ENCODE measurements at regions not wholly inside any gene's neighbourhood (a gene's known extent, or its start where the extent isn't known, plus 50 kb on each side); places are given as distances from the start of the nearest gene placed in this dataset.

GRCh38 chr4:174045381-174045780, 238.1 kb downstream of the FBXO8 start:
- no peak for TF ChIP-seq EZH2phosphoT487 (IDR thresholded peaks at IDR 0.05; ENCODE audit: borderline replicate concordance)
- no peak for TF ChIP-seq CTCF (conservative IDR thresholded peaks at IDR 0.05; ENCODE audit: low read length)
- Histone ChIP-seq H2AFZ (ENCODE audit: low read length) (no peak overlapping the region), H3K36me3 (ENCODE audit: insufficient read depth, low read length) (no peaks in the 10 kb centered on the region), H3K27me3 (ENCODE audit: insufficient read depth, low read length, poor library complexity, severe bottlenecking) (no peaks in the 10 kb centered on the region), H3K4me2 (ENCODE audit: low read depth, low read length, poor library complexity, severe bottlenecking) (no peak overlapping the region), H3F3A (ENCODE audit: low read depth) (no peaks in the 10 kb centered on the region), H3K9ac (ENCODE audit: low read depth, low read length, poor library complexity, severe bottlenecking) (no peak overlapping the region), H3K9me3 (ENCODE audit: insufficient read depth, low read depth, low read length) (no peaks in the 10 kb centered on the region), H3K4me3 (ENCODE audit: low read length, poor library complexity, severe bottlenecking) (no peak overlapping the region), H3K4me1 (ENCODE audit: insufficient read depth, low read length, poor library complexity, severe bottlenecking) (peaks cover 5% of the 10 kb centered on the region), H3K9me2 (replicated peaks; ENCODE audit: low read depth, low read length) (no peaks in the 10 kb centered on the region), H3K79me2 (ENCODE audit: insufficient read depth, low read length) (no peaks in the 10 kb centered on the region), H4K20me1 (ENCODE audit: insufficient read depth, low read length, poor library complexity, severe bottlenecking) (no peaks in the 10 kb centered on the region)

GRCh38 chr4:174041555-174042105, 241.8 kb downstream of the FBXO8 start:
- no peak overlapping the region for H3K4me3 ChIP-seq (ENCODE audit: low read length, poor library complexity, severe bottlenecking)
- no peaks in the 10 kb centered on the region for H3K36me3 ChIP-seq (ENCODE audit: insufficient read depth, low read length)
- H2AFZ ChIP-seq (ENCODE audit: low read length): no peak overlapping the region
- no peaks in the 10 kb centered on the region for H3F3A ChIP-seq (ENCODE audit: low read depth)
- H4K20me1 ChIP-seq (ENCODE audit: insufficient read depth, low read length, poor library complexity, severe bottlenecking): no peaks in the 10 kb centered on the region
- no peaks in the 10 kb centered on the region for H3K79me2 ChIP-seq (ENCODE audit: insufficient read depth, low read length)
- TF ChIP-seq EZH2phosphoT487 (IDR thresholded peaks at IDR 0.05; ENCODE audit: borderline replicate concordance): no peak
- no peak for TF ChIP-seq CTCF (conservative IDR thresholded peaks at IDR 0.05; ENCODE audit: low read length)
- H3K9me2 ChIP-seq (replicated peaks; ENCODE audit: low read depth, low read length): no peaks in the 10 kb centered on the region
- H3K4me2 ChIP-seq (ENCODE audit: low read depth, low read length, poor library complexity, severe bottlenecking): no peak overlapping the region
- no peaks in the 10 kb centered on the region for H3K9me3 ChIP-seq (ENCODE audit: insufficient read depth, low read depth, low read length)
- no peak overlapping the region for H3K9ac ChIP-seq (ENCODE audit: low read depth, low read length, poor library complexity, severe bottlenecking)
- no peaks in the 10 kb centered on the region for H3K27me3 ChIP-seq (ENCODE audit: insufficient read depth, low read length, poor library complexity, severe bottlenecking)
- H3K4me1 ChIP-seq (ENCODE audit: insufficient read depth, low read length, poor library complexity, severe bottlenecking): no peaks in the 10 kb centered on the region

- Histone ChIP-seq H3F3A (ENCODE audit: low read depth) (no peaks in the 10 kb centered on the region), H3K4me2 (ENCODE audit: low read depth, low read length, poor library complexity, severe bottlenecking) (no peak overlapping the region), H4K20me1 (ENCODE audit: insufficient read depth, low read length, poor library complexity, severe bottlenecking) (no peaks in the 10 kb centered on the region), H3K9ac (ENCODE audit: low read depth, low read length, poor library complexity, severe bottlenecking) (no peak overlapping the region), H3K27me3 (ENCODE audit: insufficient read depth, low read length, poor library complexity, severe bottlenecking) (no peaks in the 10 kb centered on the region), H3K9me2 (replicated peaks; ENCODE audit: low read depth, low read length) (no peaks in the 10 kb centered on the region), H3K36me3 (ENCODE audit: insufficient read depth, low read length) (no peaks in the 10 kb centered on the region), H3K4me3 (ENCODE audit: low read length, poor library complexity, severe bottlenecking) (no peak overlapping the region), H3K4me1 (ENCODE audit: insufficient read depth, low read length, poor library complexity, severe bottlenecking) (no peaks in the 10 kb centered on the region), H3K79me2 (ENCODE audit: insufficient read depth, low read length) (no peaks in the 10 kb centered on the region), H2AFZ (ENCODE audit: low read length) (no peak overlapping the region), H3K9me3 (ENCODE audit: insufficient read depth, low read depth, low read length) (no peaks in the 10 kb centered on the region)
- TF ChIP-seq CTCF (conservative IDR thresholded peaks at IDR 0.05; ENCODE audit: low read length): no peak
- no peak for TF ChIP-seq EZH2phosphoT487 (IDR thresholded peaks at IDR 0.05; ENCODE audit: borderline replicate concordance)
Observed at GRCh38 chr4:174040287-174040686, 243.2 kb downstream of the FBXO8 start.

All from Loucy (cell line).